ENCODE measurements at regions not wholly inside any gene's neighbourhood (a gene's known extent, or its start where the extent isn't known, plus 50 kb on each side); places are given as distances from the start of the nearest gene placed in this dataset.

GRCh38 chr18:70454704-70455322, 166.0 kb downstream of the SOCS6 start:
- Histone ChIP-seq H3K79me2 (ENCODE audit: control insufficient read depth, insufficient read depth, low read length) (no peaks in the 10 kb centered on the region), H3K27me3 (ENCODE audit: control insufficient read depth, extremely low read depth, insufficient read depth, low read length) (no peaks in the 10 kb centered on the region), H3K27ac (ENCODE audit: control insufficient read depth, insufficient read depth, low read length) (no peak overlapping the region), H3K36me3 (ENCODE audit: control insufficient read depth in 2 of 2, extremely low read depth in 1 of 2, insufficient read depth in 2 of 2, low read length in 2 of 2) (no peaks in the 10 kb centered on the region), H3K9me1 (ENCODE audit: control insufficient read depth, extremely low read depth, insufficient read depth, low read length) (no peaks in the 10 kb centered on the region), H4K20me1 (ENCODE audit: control insufficient read depth, extremely low read depth, insufficient read depth, low read length) (no peaks in the 10 kb centered on the region), H2AFZ (ENCODE audit: control insufficient read depth, low read length) (no peak overlapping the region), H3K9ac (ENCODE audit: control insufficient read depth, extremely low read depth, insufficient read depth, low read length) (no peak overlapping the region), H3K4me1 (ENCODE audit: control insufficient read depth, extremely low read depth, insufficient read depth, low read length) (no peaks in the 10 kb centered on the region), H3K9me3 (ENCODE audit: control insufficient read depth, low read depth, low read length) (no peaks in the 10 kb centered on the region), H3K4me3 (ENCODE audit: control insufficient read depth in 2 of 3, extremely low read depth in 1 of 3, insufficient read depth in 2 of 3, low read depth in 1 of 3, low read length in 3 of 3) (no peak overlapping the region), H3K4me2 (ENCODE audit: control insufficient read depth, extremely low read depth, insufficient read depth, low read depth, low read length) (no peak overlapping the region)
- DNase-seq (ENCODE audit: low read depth, low spot score) (peak; percentile 36), FAIRE-seq (peak; percentile 59)
- dilution Hi-C loops (cut with MboI; ENCODE audit: extremely low pct_ligation_motif_present, low sequenced_read_pairs) = no loop called here
- TF ChIP-seq CTCF (optimal IDR thresholded peaks at IDR 0.05 in 1 of 3, IDR thresholded peaks at IDR 0.05 in 1 of 3, conservative IDR thresholded peaks at IDR 0.05 in 1 of 3; ENCODE audit: extremely low read depth in 1 of 3, insufficient read depth in 2 of 3, low read length in 3 of 3) = peak; percentile 58 to 69 (median 63)
- TF ChIP-seq EZH2 (IDR thresholded peaks at IDR 0.05; ENCODE audit: low read length) = no peak

- no peaks in the 10 kb centered on the region for H3K36me3 ChIP-seq (ENCODE audit: control insufficient read depth in 2 of 2, extremely low read depth in 1 of 2, insufficient read depth in 2 of 2, low read length in 2 of 2)
- no peaks in the 10 kb centered on the region for H3K9me1 ChIP-seq (ENCODE audit: control insufficient read depth, extremely low read depth, insufficient read depth, low read length)
- dilution Hi-C loops (cut with MboI; ENCODE audit: extremely low pct_ligation_motif_present, low sequenced_read_pairs) = no loop called here
- H3K9me3 ChIP-seq (ENCODE audit: control insufficient read depth, low read depth, low read length) = no peaks in the 10 kb centered on the region
- TF ChIP-seq CTCF (optimal IDR thresholded peaks at IDR 0.05 in 1 of 3, IDR thresholded peaks at IDR 0.05 in 1 of 3, conservative IDR thresholded peaks at IDR 0.05 in 1 of 3; ENCODE audit: extremely low read depth in 1 of 3, insufficient read depth in 2 of 3, low read length in 3 of 3) (no peak), EZH2 (IDR thresholded peaks at IDR 0.05; ENCODE audit: low read length) (no peak)
- DNase-seq (ENCODE audit: low read depth, low spot score) (no peak), FAIRE-seq (no peak)
- H2AFZ ChIP-seq (ENCODE audit: control insufficient read depth, low read length) = no peak overlapping the region
- no peaks in the 10 kb centered on the region for H3K79me2 ChIP-seq (ENCODE audit: control insufficient read depth, insufficient read depth, low read length)
- H3K4me2 ChIP-seq (ENCODE audit: control insufficient read depth, extremely low read depth, insufficient read depth, low read depth, low read length) = no peak overlapping the region
- H3K4me3 ChIP-seq (ENCODE audit: control insufficient read depth in 2 of 3, extremely low read depth in 1 of 3, insufficient read depth in 2 of 3, low read depth in 1 of 3, low read length in 3 of 3) = no peak overlapping the region
- no peaks in the 10 kb centered on the region for H3K4me1 ChIP-seq (ENCODE audit: control insufficient read depth, extremely low read depth, insufficient read depth, low read length)
- no peak overlapping the region for H3K27ac ChIP-seq (ENCODE audit: control insufficient read depth, insufficient read depth, low read length)
- H3K27me3 ChIP-seq (ENCODE audit: control insufficient read depth, extremely low read depth, insufficient read depth, low read length) = no peaks in the 10 kb centered on the region
- H3K9ac ChIP-seq (ENCODE audit: control insufficient read depth, extremely low read depth, insufficient read depth, low read length) = no peak overlapping the region
- no peaks in the 10 kb centered on the region for H4K20me1 ChIP-seq (ENCODE audit: control insufficient read depth, extremely low read depth, insufficient read depth, low read length)
Measured at GRCh38 chr18:70453058-70453775, 164.4 kb downstream of the SOCS6 start.
